Activated CD4-positive, alpha-beta T cell treated with anti-CD3 and anti-CD28 coated beads, Interleukin-2, amount 10 ng/mL, durations not matched to agents 7 days and 5 days (primary cell): ENCODE measurements at regions not wholly inside any gene's neighbourhood (a gene's known extent, or its start where the extent isn't known, plus 50 kb on each side); places are given as distances from the start of the nearest gene placed in this dataset.

Source experiments
- CTCF ChIA-PET: fragments of 350-600 bp; sonication (Branson Sonifier 250); formaldehyde crosslinking; loops from one replicate; lab custom pipeline; 2021; ENCODE audit warnings: antibody characterized with exemption; lab: Charles Lee
- POLR2A ChIA-PET: fragments of 350-600 bp; sonication (Branson Sonifier 250); formaldehyde crosslinking; loops from one replicate; lab custom pipeline; 2021; ENCODE audit warnings: antibody characterized with exemption; lab: Charles Lee
- DNase-seq: peaks from one replicate; pipeline ENCODE4 v3.0.0-alpha.2; 2020
- H3K27ac Mint-ChIP-seq: one replicate; pipeline ENCODE4 v1.8.0; 2021; ENCODE audit warnings: mild to moderate bottlenecking, moderate library complexity, mixed read lengths
- H3K27me3 Mint-ChIP-seq: one replicate; pipeline ENCODE4 v1.8.0; 2021; ENCODE audit warnings: mixed read lengths
- H3K36me3 Mint-ChIP-seq: one replicate; pipeline ENCODE4 v1.8.0; 2021; ENCODE audit warnings: low read depth, mixed read lengths
- H3K4me1 Mint-ChIP-seq: one replicate; pipeline ENCODE4 v1.8.0; 2021; ENCODE audit warnings: mixed read lengths
- H3K4me3 Mint-ChIP-seq: one replicate; pipeline ENCODE4 v1.8.0; 2021; ENCODE audit warnings: mild to moderate bottlenecking, moderate library complexity, mixed read lengths
- H3K9me3 Mint-ChIP-seq: one replicate; pipeline ENCODE4 v1.8.0; 2021; ENCODE audit warnings: mixed read lengths

- Mint-ChIP-seq H3K4me1 (peaks cover 50% of the 10 kb centered on the region), H3K36me3 (peaks cover 64% of the 10 kb centered on the region), H3K9me3 (peaks cover 9% of the 10 kb centered on the region), H3K27me3 (no peaks in the 10 kb centered on the region), H3K4me3 (no peak overlapping the region), H3K27ac (no peak overlapping the region)
- DNase-seq, result no peak
- CTCF ChIA-PET, result interaction anchor here (1.9 to 2.3 kb wide), 2 partner anchors 11 to 187 kb away, joined by 5 to 9 read pairs; no protein-coding TSS in a partner anchor
- POLR2A ChIA-PET, result no interaction called here
Measured at GRCh38 chr14:50049093-50049492, 67.3 kb downstream of the VCPKMT start.

GRCh38 chr14:50049703-50050570 is 66.4 kb downstream of the VCPKMT start:
- peaks cover 43% of the 10 kb centered on the region for H3K4me1 Mint-ChIP-seq
- CTCF ChIA-PET, result interaction anchor here (0.9 to 2.3 kb wide), 3 partner anchors 10 to 188 kb away, joined by 3 to 9 read pairs (median 5); no protein-coding TSS in a partner anchor
- no peak overlapping the region for H3K27ac Mint-ChIP-seq
- H3K4me3 Mint-ChIP-seq, result no peak overlapping the region
- H3K9me3 Mint-ChIP-seq, result peaks cover 9% of the 10 kb centered on the region
- peaks cover 65% of the 10 kb centered on the region for H3K36me3 Mint-ChIP-seq
- no peaks in the 10 kb centered on the region for H3K27me3 Mint-ChIP-seq
- POLR2A ChIA-PET, result no interaction called here
- DNase-seq, result no peak

GRCh38 chr14:50051106-50051505 is 65.3 kb downstream of the VCPKMT start:
- H3K36me3 Mint-ChIP-seq, result peaks cover 60% of the 10 kb centered on the region
- peaks cover 5% of the 10 kb centered on the region for H3K9me3 Mint-ChIP-seq
- no peak overlapping the region for H3K27ac Mint-ChIP-seq
- ChIA-PET POLR2A (no interaction called here), CTCF (interaction anchor here (1.9 to 2.3 kb wide), 2 partner anchors 9 to 189 kb away, joined by 5 to 9 read pairs; no protein-coding TSS in a partner anchor)
- H3K27me3 Mint-ChIP-seq, result no peaks in the 10 kb centered on the region
- no peak for DNase-seq
- H3K4me1 Mint-ChIP-seq, result peaks cover 35% of the 10 kb centered on the region
- no peak overlapping the region for H3K4me3 Mint-ChIP-seq

- H3K36me3 Mint-ChIP-seq, result peaks cover 60% of the 10 kb centered on the region
- H3K4me1 Mint-ChIP-seq, result peaks cover 35% of the 10 kb centered on the region
- peaks cover 4% of the 10 kb centered on the region for H3K9me3 Mint-ChIP-seq
- H3K4me3 Mint-ChIP-seq, result no peak overlapping the region
- H3K27ac Mint-ChIP-seq, result peak overlapping the region; percentile 67
- DNase-seq, result no peak
- no peaks in the 10 kb centered on the region for H3K27me3 Mint-ChIP-seq
- ChIA-PET POLR2A (no interaction called here), CTCF (no interaction called here)
Measured at GRCh38 chr14:50051706-50052105, 64.7 kb downstream of the VCPKMT start.

- Mint-ChIP-seq H3K4me3 (no peak overlapping the region), H3K27ac (no peak overlapping the region), H3K4me1 (peaks cover 38% of the 10 kb centered on the region), H3K36me3 (peaks cover 57% of the 10 kb centered on the region), H3K27me3 (no peaks in the 10 kb centered on the region), H3K9me3 (peaks cover 2% of the 10 kb centered on the region)
- ChIA-PET CTCF (interaction anchor here (1.9 kb wide), 1 partner anchor 190 kb away, joined by 6 read pairs; no protein-coding TSS in a partner anchor), POLR2A (no interaction called here)
- no peak for DNase-seq
Measured at GRCh38 chr14:50052517-50052916, 63.9 kb downstream of the VCPKMT start.

GRCh38 chr14:50053935-50054334 is 62.4 kb downstream of the VCPKMT start:
- POLR2A ChIA-PET, result no interaction called here
- peaks cover 42% of the 10 kb centered on the region for H3K4me1 Mint-ChIP-seq
- no peak for DNase-seq
- peak overlapping the region; percentile 73 for H3K27ac Mint-ChIP-seq
- CTCF ChIA-PET, result interaction anchor here (1.0 to 1.9 kb wide), 2 partner anchors 8 to 192 kb away, joined by 3 to 6 read pairs; no protein-coding TSS in a partner anchor
- H3K27me3 Mint-ChIP-seq, result no peaks in the 10 kb centered on the region
- peaks cover 2% of the 10 kb centered on the region for H3K9me3 Mint-ChIP-seq
- peaks cover 53% of the 10 kb centered on the region for H3K36me3 Mint-ChIP-seq
- H3K4me3 Mint-ChIP-seq, result no peak overlapping the region

GRCh38 chr14:50055461-50056228 is 60.7 kb downstream of the VCPKMT start:
- H3K27me3 Mint-ChIP-seq, result no peaks in the 10 kb centered on the region
- H3K27ac Mint-ChIP-seq, result no peak overlapping the region
- POLR2A ChIA-PET, result no interaction called here
- H3K4me1 Mint-ChIP-seq, result peaks cover 48% of the 10 kb centered on the region
- H3K36me3 Mint-ChIP-seq, result peaks cover 50% of the 10 kb centered on the region
- no peak overlapping the region for H3K4me3 Mint-ChIP-seq
- DNase-seq, result no peak
- no peaks in the 10 kb centered on the region for H3K9me3 Mint-ChIP-seq
- CTCF ChIA-PET, result interaction anchor here (0.6 to 1.5 kb wide), 5 partner anchors 8 to 176 kb away, joined by 3 to 4 read pairs (median 3); no protein-coding TSS in a partner anchor

- Mint-ChIP-seq H3K4me3 (no peak overlapping the region), H3K27ac (peak overlapping the region; percentile 34), H3K4me1 (peaks cover 53% of the 10 kb centered on the region), H3K27me3 (no peaks in the 10 kb centered on the region), H3K36me3 (peaks cover 46% of the 10 kb centered on the region), H3K9me3 (no peaks in the 10 kb centered on the region)
- ChIA-PET CTCF (interaction anchor here (0.6 to 1.5 kb wide), 4 partner anchors 9 to 195 kb away, joined by 3 read pairs; no protein-coding TSS in a partner anchor), POLR2A (no interaction called here)
- no peak for DNase-seq
Measured at GRCh38 chr14:50056435-50056834, 59.9 kb downstream of the VCPKMT start.

GRCh38 chr14:50057331-50057730 is 59.0 kb downstream of the VCPKMT start:
- Mint-ChIP-seq H3K36me3 (peaks cover 42% of the 10 kb centered on the region), H3K4me1 (peaks cover 61% of the 10 kb centered on the region), H3K9me3 (no peaks in the 10 kb centered on the region), H3K27me3 (no peaks in the 10 kb centered on the region), H3K27ac (no peak overlapping the region), H3K4me3 (no peak overlapping the region)
- ChIA-PET CTCF (interaction anchor here (1.0 kb wide), 1 partner anchor 196 kb away, joined by 3 read pairs; no protein-coding TSS in a partner anchor), POLR2A (no interaction called here)
- no peak for DNase-seq

GRCh38 chr14:50058113-50058512 is 58.3 kb downstream of the VCPKMT start:
- Mint-ChIP-seq H3K9me3 (no peaks in the 10 kb centered on the region), H3K27me3 (no peaks in the 10 kb centered on the region), H3K27ac (no peak overlapping the region)

More at GRCh38 chr14:50058113-50058512, 58.3 kb downstream of the VCPKMT start:
- CTCF ChIA-PET, result interaction anchor here (4.8 kb wide), 1 partner anchor 195 kb away, joined by 51 read pairs; no protein-coding TSS in a partner anchor
- no peak for DNase-seq
- H3K4me1 Mint-ChIP-seq, result peaks cover 69% of the 10 kb centered on the region
- H3K4me3 Mint-ChIP-seq, result no peak overlapping the region
- POLR2A ChIA-PET, result no interaction called here
- peaks cover 37% of the 10 kb centered on the region for H3K36me3 Mint-ChIP-seq
